ENCODE measurements at regions not wholly inside any gene's neighbourhood (a gene's known extent, or its start where the extent isn't known, plus 50 kb on each side); places are given as distances from the start of the nearest gene placed in this dataset.

DNA sequence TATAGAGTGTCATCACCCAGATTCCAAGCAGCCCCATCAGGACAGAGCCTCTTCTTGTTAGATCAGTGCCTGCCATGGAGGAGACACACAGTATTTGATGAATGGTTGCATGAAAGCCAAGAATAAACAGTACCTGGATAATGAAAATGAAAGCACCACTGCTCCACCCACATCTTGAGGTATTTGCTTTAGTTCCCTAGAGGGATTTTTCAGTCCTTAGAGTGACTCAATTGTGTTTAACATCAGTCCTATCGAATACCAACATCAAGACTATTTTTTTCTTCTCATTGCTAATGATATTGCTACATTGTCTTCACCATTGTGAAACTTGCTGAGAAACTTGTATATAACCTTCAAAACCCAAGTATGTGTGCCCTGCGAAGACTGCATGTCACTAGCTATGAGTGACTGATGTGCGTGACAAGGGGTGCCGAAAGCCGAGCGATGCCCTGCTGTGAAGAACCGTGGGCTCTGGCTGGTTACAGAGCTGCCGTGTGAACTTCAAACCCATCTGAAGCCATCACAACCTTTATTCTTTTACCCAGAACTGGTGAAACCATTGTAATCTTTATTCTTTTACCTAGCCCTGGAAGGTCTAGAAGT lies 211.3 kb upstream of the FAT1 start:
- Mint-ChIP-seq H3K4me1 (no peaks in the 10 kb centered on the region), H3K9me3 (peaks cover 2% of the 10 kb centered on the region), H3K27ac (no peak overlapping the region), H3K4me3 (no peak overlapping the region), H3K27me3 (no peaks in the 10 kb centered on the region), H3K36me3 (ENCODE audit: low read depth) (no peaks in the 10 kb centered on the region)
- ChIA-PET POLR2A (no interaction called here), CTCF (no interaction called here)
- DNase-seq, result no peak
- TF ChIP-seq, protein P1, sequence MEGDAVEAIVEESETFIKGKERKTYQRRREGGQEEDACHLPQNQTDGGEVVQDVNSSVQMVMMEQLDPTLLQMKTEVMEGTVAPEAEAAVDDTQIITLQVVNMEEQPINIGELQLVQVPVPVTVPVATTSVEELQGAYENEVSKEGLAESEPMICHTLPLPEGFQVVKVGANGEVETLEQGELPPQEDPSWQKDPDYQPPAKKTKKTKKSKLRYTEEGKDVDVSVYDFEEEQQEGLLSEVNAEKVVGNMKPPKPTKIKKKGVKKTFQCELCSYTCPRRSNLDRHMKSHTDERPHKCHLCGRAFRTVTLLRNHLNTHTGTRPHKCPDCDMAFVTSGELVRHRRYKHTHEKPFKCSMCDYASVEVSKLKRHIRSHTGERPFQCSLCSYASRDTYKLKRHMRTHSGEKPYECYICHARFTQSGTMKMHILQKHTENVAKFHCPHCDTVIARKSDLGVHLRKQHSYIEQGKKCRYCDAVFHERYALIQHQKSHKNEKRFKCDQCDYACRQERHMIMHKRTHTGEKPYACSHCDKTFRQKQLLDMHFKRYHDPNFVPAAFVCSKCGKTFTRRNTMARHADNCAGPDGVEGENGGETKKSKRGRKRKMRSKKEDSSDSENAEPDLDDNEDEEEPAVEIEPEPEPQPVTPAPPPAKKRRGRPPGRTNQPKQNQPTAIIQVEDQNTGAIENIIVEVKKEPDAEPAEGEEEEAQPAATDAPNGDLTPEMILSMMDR (IDR thresholded peaks at IDR 0.05), result no peak
- no peak for ATAC-seq (ENCODE audit: low read depth)
- intact Hi-C loops (cut with micrococcal nuclease), result no loop called here

DNA sequence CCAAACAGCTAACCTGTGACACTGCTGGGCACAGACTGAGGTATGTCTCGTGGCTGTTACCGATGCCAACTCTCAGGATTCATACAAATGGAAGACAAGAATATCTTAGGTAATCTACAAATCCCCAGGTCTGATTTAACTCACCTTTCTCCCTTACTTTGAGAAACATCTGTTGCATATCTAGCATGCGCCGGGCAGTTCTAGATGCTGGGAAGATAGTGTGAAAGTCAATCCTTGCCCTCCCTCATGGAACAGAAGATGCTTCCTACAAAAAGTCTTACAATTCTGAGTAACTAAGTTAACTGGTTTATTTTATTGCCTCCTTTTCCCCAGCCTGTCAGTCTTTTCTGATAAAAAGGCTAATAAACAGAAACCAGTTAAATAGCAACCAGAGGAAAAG lies 212.2 kb upstream of the FAT1 start:
- POLR2A ChIA-PET, result no interaction called here
- ATAC-seq (ENCODE audit: low read depth), result no peak
- TF ChIP-seq, protein P1 (IDR thresholded peaks at IDR 0.05), result no peak
- Mint-ChIP-seq H3K4me1 (no peaks in the 10 kb centered on the region), H3K27ac (no peak overlapping the region), H3K27me3 (no peaks in the 10 kb centered on the region), H3K36me3 (ENCODE audit: low read depth) (no peaks in the 10 kb centered on the region), H3K9me3 (no peaks in the 10 kb centered on the region), H3K4me3 (no peak overlapping the region)
- DNase-seq, result no peak
- intact Hi-C loops (cut with micrococcal nuclease), result no loop called here
- CTCF ChIA-PET, result no interaction called here

DNA sequence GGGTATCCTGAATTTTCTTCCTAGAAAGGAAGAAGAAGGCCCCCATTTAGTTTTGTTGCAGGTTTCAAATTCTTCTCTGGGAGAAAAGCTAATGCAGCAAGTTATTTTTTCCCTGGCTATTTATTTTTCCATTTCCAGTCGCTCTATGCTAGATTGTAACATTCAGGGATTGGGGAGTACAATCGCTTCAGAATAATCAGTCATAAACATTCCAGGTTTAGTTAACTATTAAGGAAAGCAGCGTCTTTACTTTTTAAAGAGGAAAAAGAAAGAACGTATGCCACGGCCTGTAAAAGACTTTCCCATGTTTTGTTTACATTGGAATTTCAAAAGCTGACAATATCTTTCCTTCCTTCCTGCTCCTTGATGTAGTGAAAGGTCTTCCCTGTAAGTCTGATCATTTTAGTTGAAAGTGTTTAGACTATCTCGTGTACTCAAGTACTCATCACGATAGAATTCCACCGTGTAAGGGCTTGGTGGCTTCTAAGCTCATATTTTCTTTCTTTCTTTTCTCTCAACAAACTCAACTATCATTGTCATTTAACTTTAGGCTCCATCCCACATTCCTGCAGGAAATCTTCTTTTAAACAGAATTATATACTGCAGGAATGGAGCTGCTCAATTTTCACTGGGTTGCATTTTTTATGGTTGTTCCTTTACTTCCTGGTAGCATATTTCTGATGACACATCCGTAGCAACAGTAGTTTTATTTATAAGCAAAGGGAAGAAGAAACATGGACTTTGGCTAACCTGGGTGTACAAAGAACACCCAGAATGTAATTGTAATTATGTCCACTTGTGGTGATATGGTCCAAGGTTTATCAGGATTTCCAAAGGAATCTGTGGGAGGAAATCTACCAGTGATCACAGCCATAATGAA lies 213.1 kb upstream of the FAT1 start:
- Mint-ChIP-seq H3K4me3 (no peak overlapping the region), H3K9me3 (no peaks in the 10 kb centered on the region), H3K27me3 (no peaks in the 10 kb centered on the region), H3K4me1 (no peaks in the 10 kb centered on the region), H3K36me3 (ENCODE audit: low read depth) (no peaks in the 10 kb centered on the region), H3K27ac (no peak overlapping the region)
- no peak for DNase-seq
- POLR2A ChIA-PET, result no interaction called here
- no peak for ATAC-seq (ENCODE audit: low read depth)
- intact Hi-C loops (cut with micrococcal nuclease), result no loop called here
- CTCF ChIA-PET, result no interaction called here
- TF ChIP-seq, protein P1 (IDR thresholded peaks at IDR 0.05), result no peak

DNA sequence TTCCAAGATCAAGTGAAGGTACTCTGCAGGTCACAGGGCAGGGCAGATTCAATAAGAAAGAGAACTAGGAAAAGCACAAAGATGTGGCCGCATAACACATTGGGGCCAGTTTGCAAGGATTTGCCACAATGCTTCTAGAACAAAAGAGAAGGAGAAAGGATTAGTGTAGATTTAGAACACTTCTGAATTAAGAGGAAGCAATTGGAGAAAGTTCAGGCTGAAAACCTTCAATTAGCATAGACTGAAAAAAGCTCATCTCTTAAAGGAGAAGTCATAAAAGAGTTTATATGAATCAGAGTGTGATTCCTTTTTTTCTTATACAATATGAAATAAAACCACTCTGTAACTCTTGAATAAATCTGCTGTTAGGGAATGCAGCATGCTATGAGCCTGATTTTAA lies 215.6 kb upstream of the FAT1 start:
- no peaks in the 10 kb centered on the region for H3K4me1 Mint-ChIP-seq
- intact Hi-C loops (cut with micrococcal nuclease), result no loop called here
- POLR2A ChIA-PET, result no interaction called here
- no peaks in the 10 kb centered on the region for H3K36me3 Mint-ChIP-seq (ENCODE audit: low read depth)
- DNase-seq (no peak), ATAC-seq (ENCODE audit: low read depth) (no peak)
- H3K9me3 Mint-ChIP-seq, result no peaks in the 10 kb centered on the region
- CTCF ChIA-PET, result no interaction called here
- no peak overlapping the region for H3K27ac Mint-ChIP-seq
- no peak overlapping the region for H3K4me3 Mint-ChIP-seq
- TF ChIP-seq, protein P1 (IDR thresholded peaks at IDR 0.05), result no peak
- no peaks in the 10 kb centered on the region for H3K27me3 Mint-ChIP-seq

DNA sequence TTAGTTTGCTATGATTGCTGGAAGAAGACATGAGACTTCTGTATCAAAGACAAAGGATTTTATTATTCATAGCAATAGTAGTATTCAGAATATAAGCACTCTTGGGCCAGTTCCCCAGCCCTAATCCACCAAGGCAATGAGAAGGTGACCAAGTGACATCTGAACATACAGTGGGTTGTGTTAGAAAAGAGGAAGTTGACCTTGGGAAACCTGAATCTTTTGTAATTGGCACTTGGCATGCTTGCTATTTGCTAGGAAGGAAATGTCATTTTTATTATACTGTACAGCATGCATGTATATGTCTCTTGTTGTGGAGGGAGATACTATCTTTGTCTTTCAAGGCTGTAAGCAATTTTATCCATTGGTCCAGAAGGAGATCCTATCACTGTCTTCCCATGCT lies 216.1 kb upstream of the FAT1 start:
- ChIA-PET POLR2A (no interaction called here), CTCF (no interaction called here)
- TF ChIP-seq, protein P1 (IDR thresholded peaks at IDR 0.05), result no peak
- Mint-ChIP-seq H3K4me3 (no peak overlapping the region), H3K4me1 (no peaks in the 10 kb centered on the region), H3K27me3 (no peaks in the 10 kb centered on the region), H3K27ac (no peak overlapping the region), H3K36me3 (ENCODE audit: low read depth) (no peaks in the 10 kb centered on the region), H3K9me3 (peaks cover 2% of the 10 kb centered on the region)
- ATAC-seq (ENCODE audit: low read depth) (no peak), DNase-seq (no peak)
- intact Hi-C loops (cut with micrococcal nuclease), result no loop called here
